ENCODE measurements at regions not wholly inside any gene's neighbourhood (a gene's known extent, or its start where the extent isn't known, plus 50 kb on each side); places are given as distances from the start of the nearest gene placed in this dataset.

GRCh38 chr20:12956303-12956702 is 52.5 kb upstream of the SPTLC3 start:
- no peak for ATAC-seq
- no TSS peak for BruUV-seq (replicated peaks)
- Histone ChIP-seq H3K79me2 (ENCODE audit: control insufficient read depth, insufficient read depth, low read length) (no peaks in the 10 kb centered on the region), H3K36me3 (ENCODE audit: control insufficient read depth, insufficient read depth, low read length) (no peaks in the 10 kb centered on the region), H3K4me1 (replicated peaks in 1 of 2; ENCODE audit: control insufficient read depth in 2 of 2, insufficient read depth in 2 of 2, low read length in 2 of 2) (no peaks in the 10 kb centered on the region), H3K9me1 (ENCODE audit: control insufficient read depth, insufficient read depth, low read length) (no peaks in the 10 kb centered on the region), H3K4me3 (no peak overlapping the region), H3K9ac (ENCODE audit: insufficient read depth in 1 of 2, low read depth in 2 of 2, low read length in 2 of 2) (no peak overlapping the region), H3K9me3 (replicated peaks; ENCODE audit: control insufficient read depth, insufficient read depth, low read depth, low read length) (no peaks in the 10 kb centered on the region), H3K27ac (ENCODE audit: extremely low read depth, low read depth, low read length) (no peak overlapping the region), H2AFZ (ENCODE audit: low read depth, low read length) (no peak overlapping the region), H4K20me1 (replicated peaks; ENCODE audit: control insufficient read depth, insufficient read depth, low read length) (no peaks in the 10 kb centered on the region), H3K4me2 (ENCODE audit: insufficient read depth, low read length) (no peak overlapping the region), H3K27me3 (ENCODE audit: control insufficient read depth in 2 of 2, insufficient read depth in 2 of 2, low read length in 2 of 2) (no peaks in the 10 kb centered on the region)
- POLR2A ChIA-PET = no interaction called here
- intact Hi-C loops (cut with micrococcal nuclease) (no loop called here), in situ Hi-C loops (cut with MboI) (no loop called here)
- FAIRE-seq = no peak
- DNase-seq (ENCODE audit: extremely low read depth in 1 of 4, low spot score in 3 of 4) = no peak
- CTCF ChIA-PET (ENCODE audit: low intra/inter-chr PET ratio) = no interaction called here
- no peak for TF ChIP-seq DPF2 (IDR thresholded peaks at IDR 0.05)
- TF ChIP-seq KLF13 (tag; IDR thresholded peaks at IDR 0.05; ENCODE audit: borderline replicate concordance, low read depth) = no peak

DNA sequence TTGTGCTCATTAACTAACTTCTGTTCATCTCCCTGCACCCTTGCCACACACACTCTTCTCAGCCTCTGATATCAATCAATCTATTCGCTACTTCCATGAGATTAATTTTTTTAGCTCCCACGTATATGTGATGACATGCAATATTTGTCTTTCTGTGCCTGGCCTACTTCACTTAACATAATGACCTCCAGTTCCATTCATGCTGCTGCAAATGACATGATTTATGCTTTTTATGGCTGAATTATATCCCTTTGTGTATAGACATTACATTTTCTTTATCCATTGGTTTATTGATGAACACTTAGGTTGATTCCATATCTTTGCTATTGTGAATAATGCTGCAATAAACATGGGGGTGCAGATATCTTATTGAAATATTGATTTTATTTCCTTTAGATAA is 50.8 kb upstream of the SPTLC3 start:
- Histone ChIP-seq H3K9me1 (ENCODE audit: control insufficient read depth, insufficient read depth, low read length) (no peaks in the 10 kb centered on the region), H4K20me1 (replicated peaks; ENCODE audit: control insufficient read depth, insufficient read depth, low read length) (no peaks in the 10 kb centered on the region), H3K4me3 (no peak overlapping the region), H3K4me1 (replicated peaks in 1 of 2; ENCODE audit: control insufficient read depth in 2 of 2, insufficient read depth in 2 of 2, low read length in 2 of 2) (no peaks in the 10 kb centered on the region), H3K36me3 (ENCODE audit: control insufficient read depth, insufficient read depth, low read length) (no peaks in the 10 kb centered on the region), H3K9me3 (replicated peaks; ENCODE audit: control insufficient read depth, insufficient read depth, low read depth, low read length) (no peaks in the 10 kb centered on the region), H2AFZ (ENCODE audit: low read depth, low read length) (no peak overlapping the region), H3K27ac (ENCODE audit: extremely low read depth, low read depth, low read length) (no peak overlapping the region), H3K79me2 (ENCODE audit: control insufficient read depth, insufficient read depth, low read length) (no peaks in the 10 kb centered on the region), H3K4me2 (ENCODE audit: insufficient read depth, low read length) (no peak overlapping the region), H3K27me3 (ENCODE audit: control insufficient read depth in 2 of 2, insufficient read depth in 2 of 2, low read length in 2 of 2) (no peaks in the 10 kb centered on the region), H3K9ac (ENCODE audit: insufficient read depth in 1 of 2, low read depth in 2 of 2, low read length in 2 of 2) (no peak overlapping the region)
- in situ Hi-C loops (cut with MboI) (no loop called here), intact Hi-C loops (cut with micrococcal nuclease) (no loop called here)
- ChIA-PET CTCF (ENCODE audit: low intra/inter-chr PET ratio) (no interaction called here), POLR2A (no interaction called here)
- TF ChIP-seq DMBX1 (CRISPR knock-in tag; IDR thresholded peaks at IDR 0.05; ENCODE audit: borderline replicate concordance) = no peak
- DNase-seq (ENCODE audit: extremely low read depth in 1 of 4, low spot score in 3 of 4) (no peak), FAIRE-seq (no peak), ATAC-seq (no peak)
- 0% methylated on average over 2 of the region's 2 CpGs for WGBS (ENCODE audit: insufficient coverage, low coverage, missing lambda C conversion rate)
- no TSS peak for BruUV-seq (replicated peaks)
